Fibroblast of skin of left biceps (primary cell): ENCODE measurements at regions not wholly inside any gene's neighbourhood (a gene's known extent, or its start where the extent isn't known, plus 50 kb on each side); places are given as distances from the start of the nearest gene placed in this dataset.
"Not testable (repeated sequence)": the region's sequence is repeated elsewhere in the genome, so short reads cannot be mapped to it uniquely, and the experiment has no call there.

Source experiments
- DNase-seq, 2 experiments: peaks; one replicate each; pipeline ENCODE4 v3.0.0-alpha.2; 2013; ENCODE audit warnings: low read depth in 2 of 2

- no peak for DNase-seq
Measured at GRCh38 chr20:52049001-52049731, 142.4 kb downstream of the ZFP64 start.

GRCh38 chr20:52047811-52048764 is 143.5 kb downstream of the ZFP64 start:
- DNase-seq = no peak

GRCh38 chr20:52041966-52042365 is 149.6 kb downstream of the ZFP64 start:
- DNase-seq = no peak

- no peak for DNase-seq
Measured at GRCh38 chr20:52039790-52040189, 151.8 kb downstream of the ZFP64 start.

DNA sequence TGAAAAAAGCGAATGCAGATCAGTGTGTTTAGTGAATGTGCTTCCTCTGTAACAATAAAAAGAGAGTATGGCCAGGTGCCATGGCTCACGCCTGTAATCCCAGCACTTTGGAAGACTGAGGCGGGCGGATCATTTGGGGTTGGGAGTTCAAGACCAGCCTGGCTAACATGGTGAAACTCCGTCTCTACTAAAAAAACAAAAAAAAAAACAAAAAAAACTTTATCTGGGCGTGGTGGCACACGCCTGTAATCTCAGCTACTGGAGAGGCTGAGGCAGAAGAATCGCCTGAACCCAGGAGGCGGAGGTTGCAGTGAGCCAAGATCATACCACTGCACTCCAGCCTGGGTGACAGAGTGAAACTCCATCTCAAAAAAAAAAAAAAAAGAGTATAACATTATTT is 152.9 kb downstream of the ZFP64 start:
- not testable (repeated sequence) for DNase-seq

GRCh38 chr20:52037370-52037769 is 154.2 kb downstream of the ZFP64 start:
- DNase-seq = no peak

DNA sequence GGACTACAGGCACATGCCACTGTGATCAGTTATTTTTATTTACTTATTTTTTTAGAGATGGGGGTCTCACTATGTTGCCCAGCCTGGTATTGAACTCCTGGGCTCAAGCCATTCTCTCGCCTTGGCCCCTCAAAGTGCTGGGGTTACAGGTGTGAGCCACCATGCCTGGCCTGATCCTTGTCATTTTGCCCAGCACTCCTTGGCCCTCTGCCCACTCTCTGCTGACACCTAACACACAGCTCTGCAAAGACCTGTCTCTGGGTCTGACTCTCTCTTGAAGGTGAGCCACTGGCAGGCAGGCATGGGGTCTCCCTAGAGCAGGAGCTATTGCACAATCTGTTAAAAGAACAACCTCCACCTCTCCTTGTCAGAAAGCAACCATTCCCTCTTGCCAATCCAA is 155.6 kb downstream of the ZFP64 start:
- no peak for DNase-seq

DNA sequence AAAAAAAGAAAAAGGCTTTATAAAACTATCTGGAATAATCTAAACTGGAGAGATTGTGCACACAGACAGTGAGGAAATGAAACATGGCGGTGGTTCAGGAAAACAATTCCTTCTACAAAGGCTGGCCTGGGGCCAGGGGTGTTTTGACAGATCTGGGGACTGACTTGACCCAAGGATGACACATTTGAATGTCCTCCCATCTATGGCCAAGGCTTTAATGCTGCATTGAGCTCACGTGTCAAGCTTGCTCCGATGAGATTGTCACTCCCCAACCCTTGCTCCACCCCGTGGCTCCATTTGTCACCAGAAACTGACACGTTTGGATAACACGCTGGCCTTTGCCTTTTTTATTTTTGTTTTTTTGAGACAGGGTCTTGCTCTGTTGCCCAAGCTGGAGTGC is 156.1 kb downstream of the ZFP64 start:
- no peak for DNase-seq

DNA sequence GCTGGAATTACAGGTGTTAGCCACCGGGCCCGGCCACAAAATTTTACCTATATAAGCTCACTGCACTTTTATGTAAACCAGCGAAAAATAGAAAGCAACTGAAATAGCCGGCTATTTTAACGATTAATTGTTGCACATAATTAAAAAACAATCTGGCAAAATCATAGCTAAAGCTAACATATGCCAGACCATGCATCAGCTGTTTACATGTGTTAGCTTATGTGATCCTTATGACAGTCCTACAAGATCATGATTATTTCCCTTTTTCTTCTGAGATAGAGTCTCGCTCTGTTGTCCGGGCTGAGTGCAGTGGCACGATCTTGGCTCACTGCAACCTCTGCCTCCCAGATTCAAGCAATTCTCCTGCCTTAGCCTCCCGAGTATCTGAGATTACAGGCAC is 157.0 kb downstream of the ZFP64 start:
- DNase-seq = no peak

DNA sequence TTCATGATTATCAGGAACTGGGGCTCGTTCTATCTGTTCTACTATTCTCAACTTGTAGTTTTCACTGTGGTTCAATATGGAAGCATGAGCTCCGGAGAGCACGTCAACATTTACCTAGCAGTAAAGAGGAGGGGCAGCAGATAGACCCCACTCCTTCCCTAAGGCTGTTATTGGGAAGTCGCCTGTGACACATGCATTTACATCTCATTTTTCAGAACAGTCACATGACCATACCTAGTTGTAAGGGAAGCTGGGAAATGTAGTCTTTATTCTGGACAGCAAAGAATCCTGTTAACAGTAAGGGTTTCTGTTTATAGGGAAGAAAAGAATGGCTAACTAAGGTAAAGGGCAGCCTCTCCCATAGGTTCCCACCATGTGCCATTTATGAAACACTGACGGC is 158.3 kb downstream of the ZFP64 start:
- DNase-seq = no peak

GRCh38 chr20:52032304-52032683 is 159.3 kb downstream of the ZFP64 start:
- DNase-seq = not testable (repeated sequence)

GRCh38 chr20:52031563-52032303 is 159.8 kb downstream of the ZFP64 start:
- peak; percentile 84 to 89 for DNase-seq

GRCh38 chr20:52031206-52031562 is 160.4 kb downstream of the ZFP64 start:
- DNase-seq = peak in 1 of 2 experiments; percentile 37

DNA sequence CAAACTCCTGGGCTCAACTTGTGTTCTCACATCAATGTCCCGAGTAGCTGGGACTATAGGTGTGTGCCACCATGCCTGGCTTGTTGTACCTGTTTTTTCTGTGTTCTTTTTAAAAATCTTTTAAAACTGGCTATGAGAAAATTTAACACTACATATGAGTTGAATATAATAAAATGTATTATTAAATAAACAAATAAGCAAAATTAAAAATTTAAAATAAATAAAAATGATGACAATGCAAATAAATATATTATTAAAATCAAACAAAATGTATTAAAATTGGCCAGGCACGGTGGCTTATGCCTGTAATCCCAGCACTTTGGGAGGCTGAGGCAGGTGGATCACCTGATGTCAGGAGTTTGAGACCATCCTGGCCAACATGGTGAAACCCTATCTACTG is 162.4 kb downstream of the ZFP64 start:
- not testable (repeated sequence) for DNase-seq

- no peak for DNase-seq
Measured at GRCh38 chr20:52025938-52026337, 165.6 kb downstream of the ZFP64 start.

- DNase-seq = no peak
Measured at GRCh38 chr20:52019313-52019712, 172.3 kb downstream of the ZFP64 start.

DNA sequence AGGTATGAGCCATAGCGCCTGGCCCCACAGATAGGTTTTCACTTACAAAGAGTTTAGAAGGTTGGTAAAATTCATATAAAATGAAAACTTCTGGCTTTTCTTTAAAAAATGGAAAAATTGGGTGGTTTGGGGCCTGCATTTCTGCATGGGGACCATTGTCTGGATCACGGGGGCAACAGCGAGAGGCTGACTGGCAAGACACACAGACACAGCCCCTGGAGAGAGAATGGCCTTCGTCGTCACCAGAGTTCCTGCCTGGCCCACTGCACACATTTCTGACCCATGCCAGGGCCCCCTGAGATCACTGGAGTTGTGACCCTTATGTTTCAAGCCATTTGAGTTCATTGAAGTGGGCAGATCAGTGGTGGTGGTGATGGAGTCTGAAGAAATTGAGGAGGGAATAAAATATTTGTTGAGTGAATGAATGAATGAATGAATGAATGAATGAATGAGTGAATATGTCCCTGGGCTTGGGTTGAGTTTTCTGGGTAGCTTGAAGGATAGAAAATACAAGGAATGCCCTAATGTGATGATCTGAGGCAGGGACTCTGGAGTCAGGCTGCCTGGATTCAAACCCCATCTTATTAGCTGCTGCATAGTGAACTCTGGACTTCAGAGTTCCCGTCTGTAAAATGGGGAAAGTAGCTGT is 173.8 kb downstream of the ZFP64 start:
- DNase-seq = no peak

DNA sequence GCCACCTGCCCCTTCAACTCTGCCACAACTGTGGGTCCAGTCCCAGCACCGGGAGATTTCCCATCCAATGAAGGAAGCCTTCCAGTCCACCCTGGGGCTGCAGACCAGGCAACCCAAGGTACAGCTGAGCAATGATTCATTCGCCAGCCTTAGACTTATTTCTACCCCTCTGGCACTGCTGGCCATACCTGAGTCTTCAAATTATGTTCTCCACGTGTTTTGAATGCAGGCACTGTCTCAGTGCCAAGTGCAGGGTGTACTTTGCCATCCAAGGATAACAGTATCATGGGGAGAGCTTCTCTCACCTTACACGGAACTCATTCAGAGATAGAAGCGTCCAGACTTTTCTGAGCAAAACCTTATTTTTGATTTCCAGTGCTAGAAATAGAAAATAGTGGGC is 175.6 kb downstream of the ZFP64 start:
- no peak for DNase-seq

DNA sequence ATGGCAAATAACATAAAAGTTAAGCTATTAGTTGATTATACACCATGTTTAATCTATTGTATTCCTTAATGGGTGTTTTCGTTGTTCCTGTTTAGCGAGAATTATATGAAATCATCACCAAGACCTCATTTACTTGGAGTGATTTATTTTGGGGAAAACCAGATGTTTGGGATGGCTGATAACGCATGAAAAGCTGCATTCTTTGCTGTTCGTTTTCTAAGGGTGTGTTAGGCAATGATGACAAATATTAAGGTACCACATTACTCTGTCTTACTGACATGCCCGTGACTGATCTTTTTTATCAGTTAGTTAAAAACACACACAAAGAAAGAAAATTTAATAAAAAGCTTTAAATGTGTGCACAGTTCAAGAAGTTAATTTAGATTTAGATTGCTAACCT is 176.4 kb downstream of the ZFP64 start:
- DNase-seq = no peak

GRCh38 chr20:52012079-52012478 is 179.5 kb downstream of the ZFP64 start:
- DNase-seq = peak in 1 of 2 experiments; percentile 38

DNA sequence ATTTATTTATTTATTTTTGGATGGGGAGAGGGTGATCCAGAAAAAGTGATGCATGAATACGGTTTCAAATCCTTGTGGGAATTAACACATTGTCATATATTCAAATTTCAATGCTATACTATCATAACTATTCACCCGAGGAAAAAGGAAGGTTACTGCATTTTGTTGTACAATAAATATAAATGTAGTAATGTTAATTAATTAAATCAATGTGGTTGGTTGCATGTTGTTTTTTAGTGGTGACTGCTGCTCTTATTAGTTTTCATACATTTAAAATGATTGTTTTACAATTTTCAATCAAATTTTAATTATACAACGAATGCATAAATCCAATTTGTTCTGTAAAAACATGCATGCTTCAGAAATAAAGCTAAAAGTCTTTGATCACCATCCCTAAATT is 180.5 kb downstream of the ZFP64 start:
- no peak for DNase-seq

DNA sequence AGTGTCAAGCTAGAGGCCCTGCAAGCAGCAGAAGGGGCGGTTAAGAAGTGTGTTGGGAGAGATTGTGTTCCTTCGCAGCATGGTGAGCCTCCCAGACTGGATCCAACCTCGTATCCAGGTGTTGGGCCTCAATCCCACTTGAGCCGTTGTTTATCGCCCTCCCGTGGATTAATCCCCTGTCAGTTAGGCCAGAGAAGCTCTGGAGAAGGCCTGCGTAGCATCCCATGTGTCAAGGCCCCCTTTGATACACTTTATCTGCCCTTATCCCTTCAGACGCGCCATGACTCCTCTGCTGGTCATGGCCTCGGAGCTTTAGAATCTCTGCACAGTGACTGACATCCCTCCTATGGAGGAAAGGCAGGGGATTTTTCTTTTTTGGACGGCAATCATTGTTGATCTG is 181.0 kb downstream of the ZFP64 start:
- DNase-seq = no peak
